GM12878 (cell line): ENCODE measurements at regions not wholly inside any gene's neighbourhood (a gene's known extent, or its start where the extent isn't known, plus 50 kb on each side); places are given as distances from the start of the nearest gene placed in this dataset.

Source experiments
- ATAC-seq: fragments of 200-7000 bp; cut with Tn5 transposase; 3 replicates; pipeline ENCODE4 v1.9.1; 2020; ENCODE audit warnings: mild to moderate bottlenecking, moderate library complexity
- BruUV-seq: library from RNA; stranded (reverse); fragments of 400-500 nt; replicated peaks from 2 replicates; lab custom pipeline; 2021; lab: Mats Ljungman, UMichigan
- CTCF ChIA-PET: fragments of 300-600 bp; sonication (Branson Sonifier 250); formaldehyde crosslinking; extraction: SDS; loops from one replicate; lab custom pipeline; 2021; ENCODE audit warnings: inconsistent platforms; lab: Yijun Ruan, JAX
- POLR2A ChIA-PET: fragments of 350-600 bp; formaldehyde crosslinking; extraction: SDS; loops from one replicate; lab custom pipeline; 2021; ENCODE audit warnings: inconsistent platforms; lab: Charles Lee
- RAD21 ChIA-PET: fragments of 300-600 bp; sonication (Branson Sonifier 250); formaldehyde crosslinking; loops from one replicate; lab custom pipeline; 2023; ENCODE audit warnings: antibody characterized with exemption; ENCODE audit not compliant: unreplicated experiment; lab: Charles Lee
- SMC1A ChIA-PET: fragments of 300-600 bp; sonication (Branson Sonifier 250); formaldehyde crosslinking; loops from one replicate; lab custom pipeline; 2023; ENCODE audit not compliant: unreplicated experiment, uncharacterized antibody; lab: Charles Lee
- DNase-seq: peaks from one replicate; pipeline ENCODE4 v3.0.0-alpha.2; 2011; ENCODE audit warnings: low read depth, low spot score
- FAIRE-seq: peaks from 3 replicates; lab custom pipeline; 2011; peaks lifted over from hg19 to GRCh38; lab: Jason Lieb, UNC
- H2AFZ ChIP-seq: 2 replicates; pipeline ENCODE4 v1.6.0; 2011; ENCODE audit warnings: low read depth, low read length, control low read depth; ENCODE audit not compliant: control insufficient read depth
- H3K27ac ChIP-seq: 2 replicates; pipeline ENCODE4 v1.5.1; 2011; ENCODE audit warnings: control low read depth; ENCODE audit not compliant: control insufficient read depth, insufficient read depth
- H3K27me3 ChIP-seq, 2 experiments: replicated peaks in 1 of 2; 2 replicates each; pipeline versions ENCODE4 v1.6.0 to v1.6.1; 2011; ENCODE audit warnings: low read length in 1 of 2; ENCODE audit not compliant: control insufficient read depth in 2 of 2, insufficient read depth in 2 of 2
- H3K36me3 ChIP-seq, 2 experiments: 2 replicates each; pipeline ENCODE4 v1.5.1; 2011; ENCODE audit warnings: low read length in 1 of 2; ENCODE audit not compliant: control insufficient read depth in 2 of 2, insufficient read depth in 2 of 2
- H3K4me1 ChIP-seq: 2 replicates; pipeline ENCODE4 v1.6.1; 2011; ENCODE audit warnings: mild to moderate bottlenecking, low read length, moderate library complexity, mixed read lengths; ENCODE audit not compliant: control insufficient read depth, insufficient read depth
- H3K4me2 ChIP-seq: 2 replicates; pipeline ENCODE4 v1.6.0; 2011; ENCODE audit warnings: control low read depth; ENCODE audit not compliant: control insufficient read depth, insufficient read depth
- H3K4me3 ChIP-seq: fragments of 200-600 bp; sonication (generic); 2 replicates; pipeline ENCODE4 v1.5.1; 2016
- H3K79me2 ChIP-seq: 2 replicates; pipeline ENCODE4 v1.6.0; 2011; ENCODE audit warnings: low read length; ENCODE audit not compliant: control insufficient read depth, insufficient read depth
- H3K9ac ChIP-seq: 2 replicates; pipeline ENCODE4 v1.8.0; 2011; ENCODE audit warnings: low read length, control low read depth, mixed read lengths; ENCODE audit not compliant: control insufficient read depth, insufficient read depth
- H3K9me3 ChIP-seq: replicated peaks from 3 replicates; pipeline ENCODE4 v1.5.1; 2011; ENCODE audit warnings: mild to moderate bottlenecking, low read length; ENCODE audit not compliant: control insufficient read depth, insufficient read depth
- H4K20me1 ChIP-seq: 2 replicates; pipeline ENCODE4 v1.6.0; 2011; ENCODE audit not compliant: control insufficient read depth, insufficient read depth
- BACH1 ChIP-seq: fragments of 450-650 bp; IDR thresholded peaks from 2 replicates; pipeline ENCODE4 v1.6.1; 2017; ENCODE audit warnings: mild to moderate bottlenecking, borderline replicate concordance
- GATAD2B ChIP-seq: fragments of 450-650 bp; conservative IDR thresholded peaks from 2 replicates; pipeline ENCODE4 v1.6.1; 2017; ENCODE audit warnings: low read depth, mild to moderate bottlenecking, moderate library complexity
- NFYB ChIP-seq: IDR thresholded peaks from 2 replicates; pipeline ENCODE4 v1.6.1; 2011; ENCODE audit warnings: low read depth, mild to moderate bottlenecking, low read length, improper control_type of control experiment, moderate library complexity; ENCODE audit not compliant: insufficient read depth
- RUNX3 ChIP-seq: IDR thresholded peaks from 2 replicates; pipeline ENCODE4 v1.6.1; 2012; ENCODE audit warnings: low read length, inconsistent platforms
- WGBS: methylation state at CpG from one replicate; pipeline ENCODE4 v1.1.6; 2016; ENCODE audit warnings: low lambda C conversion rate; ENCODE audit not compliant: insufficient replicate concordance, insufficient coverage; ENCODE audit errors: missing lambda C conversion rate; 5-methylcytosine and 5-hydroxymethylcytosine counted together
- in situ Hi-C: fragments of 300-500 bp; cut with MboI; formaldehyde crosslinking; loops from 9 replicates; pipeline ENCODE4 v1.14.3; 2018; ENCODE audit warnings: mixed read lengths
- intact Hi-C: fragments of 100-400 bp; cut with micrococcal nuclease; formaldehyde crosslinking; loops from one replicate; pipeline ENCODE4 v1.14.2; 2022; ENCODE audit not compliant: unreplicated experiment
- TF ChIP-seq, protein P1 (sequence below): fragments of 450-650 bp; formaldehyde crosslinking; IDR thresholded peaks from 2 replicates; pipeline ENCODE4 v1.5.0; 2022; ENCODE audit warnings: mild to moderate bottlenecking, missing genetic modification characterization
- TF ChIP-seq, protein P2 (sequence below): fragments of 450-650 bp; IDR thresholded peaks from 2 replicates; pipeline ENCODE4 v1.6.1; 2017; ENCODE audit warnings: mild to moderate bottlenecking, moderate library complexity

DNA sequence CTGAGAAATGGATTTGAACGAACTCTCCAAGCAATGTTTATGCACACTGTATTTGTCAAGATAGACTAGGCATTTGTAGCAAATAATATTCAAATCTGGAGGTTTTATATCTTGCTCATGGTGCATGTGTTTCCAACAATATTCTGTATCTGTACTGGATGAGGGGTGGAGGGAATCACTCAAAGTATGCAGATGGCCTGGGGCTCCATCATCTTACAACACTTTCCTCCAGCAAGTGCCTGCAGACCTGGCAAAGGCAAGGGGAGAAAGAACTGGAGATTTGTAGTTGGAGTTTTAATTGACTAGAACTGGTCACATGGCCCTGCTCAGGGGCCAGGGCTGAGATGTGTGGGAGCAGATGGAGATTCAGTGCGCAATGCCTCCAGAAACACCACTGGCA is 309.0 kb downstream of the PLK2 start:
- DNase-seq (no peak), FAIRE-seq (no peak), ATAC-seq (no peak)
- Histone ChIP-seq H4K20me1 (no peaks in the 10 kb centered on the region), H3K36me3 (no peaks in the 10 kb centered on the region), H3K9me3 (no peaks in the 10 kb centered on the region), H3K79me2 (no peaks in the 10 kb centered on the region), H3K4me2 (no peak overlapping the region), H3K4me1 (no peaks in the 10 kb centered on the region), H3K27ac (no peak overlapping the region), H3K4me3 (no peak overlapping the region), H3K27me3 (no peaks in the 10 kb centered on the region), H3K9ac (no peak overlapping the region), H2AFZ (no peak overlapping the region)
- RAD21 ChIA-PET = no interaction called here
- no TSS peak for BruUV-seq
- CTCF ChIA-PET = no interaction called here
- SMC1A ChIA-PET = no interaction called here
- intact Hi-C loops (no loop called here), in situ Hi-C loops (no loop called here)
- TF ChIP-seq, protein P1, sequence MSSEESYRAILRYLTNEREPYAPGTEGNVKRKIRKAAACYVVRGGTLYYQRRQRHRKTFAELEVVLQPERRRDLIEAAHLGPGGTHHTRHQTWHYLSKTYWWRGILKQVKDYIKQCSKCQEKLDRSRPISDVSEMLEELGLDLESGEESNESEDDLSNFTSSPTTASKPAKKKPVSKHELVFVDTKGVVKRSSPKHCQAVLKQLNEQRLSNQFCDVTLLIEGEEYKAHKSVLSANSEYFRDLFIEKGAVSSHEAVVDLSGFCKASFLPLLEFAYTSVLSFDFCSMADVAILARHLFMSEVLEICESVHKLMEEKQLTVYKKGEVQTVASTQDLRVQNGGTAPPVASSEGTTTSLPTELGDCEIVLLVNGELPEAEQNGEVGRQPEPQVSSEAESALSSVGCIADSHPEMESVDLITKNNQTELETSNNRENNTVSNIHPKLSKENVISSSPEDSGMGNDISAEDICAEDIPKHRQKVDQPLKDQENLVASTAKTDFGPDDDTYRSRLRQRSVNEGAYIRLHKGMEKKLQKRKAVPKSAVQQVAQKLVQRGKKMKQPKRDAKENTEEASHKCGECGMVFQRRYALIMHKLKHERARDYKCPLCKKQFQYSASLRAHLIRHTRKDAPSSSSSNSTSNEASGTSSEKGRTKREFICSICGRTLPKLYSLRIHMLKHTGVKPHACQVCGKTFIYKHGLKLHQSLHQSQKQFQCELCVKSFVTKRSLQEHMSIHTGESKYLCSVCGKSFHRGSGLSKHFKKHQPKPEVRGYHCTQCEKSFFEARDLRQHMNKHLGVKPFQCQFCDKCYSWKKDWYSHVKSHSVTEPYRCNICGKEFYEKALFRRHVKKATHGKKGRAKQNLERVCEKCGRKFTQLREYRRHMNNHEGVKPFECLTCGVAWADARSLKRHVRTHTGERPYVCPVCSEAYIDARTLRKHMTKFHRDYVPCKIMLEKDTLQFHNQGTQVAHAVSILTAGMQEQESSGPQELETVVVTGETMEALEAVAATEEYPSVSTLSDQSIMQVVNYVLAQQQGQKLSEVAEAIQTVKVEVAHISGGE = no peak
- no peak for TF ChIP-seq RUNX3
- TF ChIP-seq, protein P2, sequence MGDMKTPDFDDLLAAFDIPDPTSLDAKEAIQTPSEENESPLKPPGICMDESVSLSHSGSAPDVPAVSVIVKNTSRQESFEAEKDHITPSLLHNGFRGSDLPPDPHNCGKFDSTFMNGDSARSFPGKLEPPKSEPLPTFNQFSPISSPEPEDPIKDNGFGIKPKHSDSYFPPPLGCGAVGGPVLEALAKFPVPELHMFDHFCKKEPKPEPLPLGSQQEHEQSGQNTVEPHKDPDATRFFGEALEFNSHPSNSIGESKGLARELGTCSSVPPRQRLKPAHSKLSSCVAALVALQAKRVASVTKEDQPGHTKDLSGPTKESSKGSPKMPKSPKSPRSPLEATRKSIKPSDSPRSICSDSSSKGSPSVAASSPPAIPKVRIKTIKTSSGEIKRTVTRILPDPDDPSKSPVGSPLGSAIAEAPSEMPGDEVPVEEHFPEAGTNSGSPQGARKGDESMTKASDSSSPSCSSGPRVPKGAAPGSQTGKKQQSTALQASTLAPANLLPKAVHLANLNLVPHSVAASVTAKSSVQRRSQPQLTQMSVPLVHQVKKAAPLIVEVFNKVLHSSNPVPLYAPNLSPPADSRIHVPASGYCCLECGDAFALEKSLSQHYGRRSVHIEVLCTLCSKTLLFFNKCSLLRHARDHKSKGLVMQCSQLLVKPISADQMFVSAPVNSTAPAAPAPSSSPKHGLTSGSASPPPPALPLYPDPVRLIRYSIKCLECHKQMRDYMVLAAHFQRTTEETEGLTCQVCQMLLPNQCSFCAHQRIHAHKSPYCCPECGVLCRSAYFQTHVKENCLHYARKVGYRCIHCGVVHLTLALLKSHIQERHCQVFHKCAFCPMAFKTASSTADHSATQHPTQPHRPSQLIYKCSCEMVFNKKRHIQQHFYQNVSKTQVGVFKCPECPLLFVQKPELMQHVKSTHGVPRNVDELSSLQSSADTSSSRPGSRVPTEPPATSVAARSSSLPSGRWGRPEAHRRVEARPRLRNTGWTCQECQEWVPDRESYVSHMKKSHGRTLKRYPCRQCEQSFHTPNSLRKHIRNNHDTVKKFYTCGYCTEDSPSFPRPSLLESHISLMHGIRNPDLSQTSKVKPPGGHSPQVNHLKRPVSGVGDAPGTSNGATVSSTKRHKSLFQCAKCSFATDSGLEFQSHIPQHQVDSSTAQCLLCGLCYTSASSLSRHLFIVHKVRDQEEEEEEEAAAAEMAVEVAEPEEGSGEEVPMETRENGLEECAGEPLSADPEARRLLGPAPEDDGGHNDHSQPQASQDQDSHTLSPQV = no peak
- TF ChIP-seq BACH1 = no peak
- TF ChIP-seq GATAD2B = no peak
- no peak for TF ChIP-seq NFYB
- POLR2A ChIA-PET = no interaction called here
- 62% methylated on average over 2 of the region's 2 CpGs for WGBS
